ENCODE measurements at regions not wholly inside any gene's neighbourhood (a gene's known extent, or its start where the extent isn't known, plus 50 kb on each side); places are given as distances from the start of the nearest gene placed in this dataset.

DNA sequence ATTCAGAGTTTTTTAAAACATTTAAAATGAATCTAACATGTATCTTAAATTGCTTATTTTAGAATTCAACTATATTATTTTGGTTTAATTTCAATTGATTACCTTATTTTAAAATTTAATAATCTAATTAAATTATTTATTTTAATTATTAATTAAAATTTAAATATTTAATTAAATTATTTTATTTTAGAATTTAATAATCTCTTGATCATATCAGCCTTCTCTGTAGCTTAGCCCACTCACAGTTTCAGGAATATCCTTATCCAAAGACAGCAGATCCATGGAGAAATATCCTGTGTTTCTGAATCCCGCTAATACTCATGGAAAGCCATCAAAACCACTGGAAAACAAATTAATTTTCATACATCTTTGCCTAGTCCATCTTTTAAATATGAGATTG is 1669.2 kb downstream of the PCDH9 start:
- no peak overlapping the region for H3K14ac ChIP-seq (ENCODE audit: low read length)
- no peaks in the 10 kb centered on the region for H3K4me1 ChIP-seq (ENCODE audit: control insufficient read depth in 1 of 2, insufficient read depth in 2 of 2, low read length in 2 of 2)
- H3K79me1 ChIP-seq (ENCODE audit: low read length): no peaks in the 10 kb centered on the region
- H3K18ac ChIP-seq (ENCODE audit: low read length): no peak overlapping the region
- no peak overlapping the region for H3K4me2 ChIP-seq (ENCODE audit: low read length)
- no peak overlapping the region for H2AFZ ChIP-seq (ENCODE audit: insufficient read depth, low read length, poor library complexity)
- H2BK5ac ChIP-seq (ENCODE audit: low read depth, low read length, poor library complexity): no peak overlapping the region
- no peak overlapping the region for H2BK12ac ChIP-seq (ENCODE audit: low read length)
- no peak overlapping the region for H4K8ac ChIP-seq (ENCODE audit: low read depth, low read length)
- no peak overlapping the region for H4K12ac ChIP-seq (ENCODE audit: low read depth, low read length)
- H2AK5ac ChIP-seq (ENCODE audit: low read length): no peak overlapping the region
- no peaks in the 10 kb centered on the region for H3K9me3 ChIP-seq (ENCODE audit: insufficient read depth, low read depth, low read length)
- no peak overlapping the region for H2BK120ac ChIP-seq (ENCODE audit: insufficient read depth, low read length, poor library complexity)
- no peaks in the 10 kb centered on the region for H3K79me2 ChIP-seq (ENCODE audit: control insufficient read depth, insufficient read depth, low read length, poor library complexity)
- DNase-seq: no peak
- H3K23ac ChIP-seq (ENCODE audit: low read length): no peak overlapping the region
- H3K9ac ChIP-seq (ENCODE audit: low read length): no peak overlapping the region
- H3K4me3 ChIP-seq (ENCODE audit: low read depth, low read length): no peak overlapping the region
- H3K27ac ChIP-seq (ENCODE audit: low read depth, low read length): no peak overlapping the region
- no peak overlapping the region for H4K91ac ChIP-seq (ENCODE audit: low read depth, low read length)
- no peaks in the 10 kb centered on the region for H3K36me3 ChIP-seq (ENCODE audit: control insufficient read depth in 1 of 2, insufficient read depth in 2 of 2, low read length in 2 of 2)
- no CpG with 5 or more reads among the region's 1 CpG for WGBS (ENCODE audit: extremely low coverage, insufficient coverage, insufficient read length)
- no peaks in the 10 kb centered on the region for H3K27me3 ChIP-seq (ENCODE audit: insufficient read depth, low read length)
- no peak overlapping the region for H3K4ac ChIP-seq (ENCODE audit: low read depth, low read length)

DNA sequence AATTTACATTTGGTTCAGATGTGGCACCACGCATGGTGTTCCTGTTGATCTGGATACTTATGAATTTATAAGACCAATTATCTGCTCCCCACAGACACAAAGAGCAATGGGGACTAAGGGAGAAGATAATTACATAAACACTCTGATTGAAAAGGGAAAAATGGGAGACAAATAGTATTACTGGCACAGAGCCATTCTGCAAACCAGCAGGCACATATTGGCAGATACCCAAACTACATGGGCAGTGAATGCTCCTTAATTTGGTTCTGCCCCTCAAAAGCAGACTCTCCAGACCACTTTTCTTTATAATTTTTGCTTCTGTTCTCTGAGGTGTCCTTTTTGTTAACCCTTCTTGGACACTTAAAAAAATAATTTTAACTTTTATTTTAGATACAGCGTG is 1674.2 kb downstream of the PCDH9 start:
- H2AK5ac ChIP-seq (ENCODE audit: low read length): no peak overlapping the region
- H3K4me3 ChIP-seq (ENCODE audit: low read depth, low read length): no peak overlapping the region
- no peak overlapping the region for H3K4ac ChIP-seq (ENCODE audit: low read depth, low read length)
- WGBS (ENCODE audit: extremely low coverage, insufficient coverage, insufficient read length): no CpG with 5 or more reads among the region's 2 CpGs
- no peaks in the 10 kb centered on the region for H3K27me3 ChIP-seq (ENCODE audit: insufficient read depth, low read length)
- no peak overlapping the region for H2BK120ac ChIP-seq (ENCODE audit: insufficient read depth, low read length, poor library complexity)
- H3K18ac ChIP-seq (ENCODE audit: low read length): no peak overlapping the region
- no peak overlapping the region for H4K12ac ChIP-seq (ENCODE audit: low read depth, low read length)
- no peak overlapping the region for H2BK12ac ChIP-seq (ENCODE audit: low read length)
- no peak for DNase-seq
- peaks cover 6% of the 10 kb centered on the region for H3K9me3 ChIP-seq (ENCODE audit: insufficient read depth, low read depth, low read length)
- H3K79me2 ChIP-seq (ENCODE audit: control insufficient read depth, insufficient read depth, low read length, poor library complexity): no peaks in the 10 kb centered on the region
- H3K14ac ChIP-seq (ENCODE audit: low read length): no peak overlapping the region
- no peak overlapping the region for H2AFZ ChIP-seq (ENCODE audit: insufficient read depth, low read length, poor library complexity)
- no peak overlapping the region for H4K8ac ChIP-seq (ENCODE audit: low read depth, low read length)
- H3K4me1 ChIP-seq (ENCODE audit: control insufficient read depth in 1 of 2, insufficient read depth in 2 of 2, low read length in 2 of 2): no peaks in the 10 kb centered on the region
- H3K27ac ChIP-seq (ENCODE audit: low read depth, low read length): no peak overlapping the region
- no peak overlapping the region for H3K9ac ChIP-seq (ENCODE audit: low read length)
- H2BK5ac ChIP-seq (ENCODE audit: low read depth, low read length, poor library complexity): no peak overlapping the region
- H3K36me3 ChIP-seq (ENCODE audit: control insufficient read depth in 1 of 2, insufficient read depth in 2 of 2, low read length in 2 of 2): no peaks in the 10 kb centered on the region
- no peak overlapping the region for H4K91ac ChIP-seq (ENCODE audit: low read depth, low read length)
- no peaks in the 10 kb centered on the region for H3K79me1 ChIP-seq (ENCODE audit: low read length)
- H3K23ac ChIP-seq (ENCODE audit: low read length): no peak overlapping the region
- H3K4me2 ChIP-seq (ENCODE audit: low read length): no peak overlapping the region

DNA sequence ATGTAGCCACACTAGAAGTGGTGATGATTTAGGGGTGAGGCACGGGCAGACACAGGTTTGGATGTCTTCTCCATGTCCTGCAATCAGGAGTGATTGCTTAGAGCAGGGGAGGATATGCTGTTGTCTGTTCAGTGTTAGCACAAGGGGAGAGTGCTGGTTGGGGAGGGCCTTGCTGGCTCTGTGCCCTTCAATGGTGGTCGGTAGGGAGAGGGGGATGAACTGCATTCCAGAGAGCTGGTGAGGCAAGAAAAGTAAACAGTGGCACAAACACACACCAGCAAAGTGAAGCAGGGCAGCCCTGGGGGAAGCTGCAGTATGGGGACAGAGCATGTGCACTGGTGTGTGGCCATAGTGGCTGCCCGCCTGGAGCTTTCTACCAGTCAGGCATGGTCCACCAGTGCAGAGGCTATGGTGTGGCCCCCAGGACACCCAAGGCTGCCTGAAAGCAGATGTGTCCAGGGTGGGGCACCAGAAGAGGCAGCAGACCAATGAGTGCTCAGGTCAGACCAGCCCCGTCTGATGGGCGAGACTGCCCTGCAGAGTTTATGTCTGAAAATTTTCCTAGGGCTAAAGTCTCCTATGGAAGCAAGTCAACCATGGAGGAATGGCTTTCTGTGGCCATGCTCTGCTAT is 1676.9 kb downstream of the PCDH9 start:
- Histone ChIP-seq H2BK5ac (ENCODE audit: low read depth, low read length, poor library complexity) (no peak overlapping the region), H3K79me2 (ENCODE audit: control insufficient read depth, insufficient read depth, low read length, poor library complexity) (no peaks in the 10 kb centered on the region), H3K4me2 (ENCODE audit: low read length) (no peak overlapping the region), H4K91ac (ENCODE audit: low read depth, low read length) (no peak overlapping the region), H2BK12ac (ENCODE audit: low read length) (no peak overlapping the region), H3K4me3 (ENCODE audit: low read depth, low read length) (no peak overlapping the region), H3K27ac (ENCODE audit: low read depth, low read length) (no peak overlapping the region), H3K4ac (ENCODE audit: low read depth, low read length) (no peak overlapping the region), H3K9me3 (ENCODE audit: insufficient read depth, low read depth, low read length) (peaks cover 6% of the 10 kb centered on the region), H4K12ac (ENCODE audit: low read depth, low read length) (no peak overlapping the region), H3K9ac (ENCODE audit: low read length) (no peak overlapping the region), H2BK120ac (ENCODE audit: insufficient read depth, low read length, poor library complexity) (no peak overlapping the region), H3K4me1 (ENCODE audit: control insufficient read depth in 1 of 2, insufficient read depth in 2 of 2, low read length in 2 of 2) (no peaks in the 10 kb centered on the region), H3K79me1 (ENCODE audit: low read length) (no peaks in the 10 kb centered on the region), H3K27me3 (ENCODE audit: insufficient read depth, low read length) (no peaks in the 10 kb centered on the region), H2AK5ac (ENCODE audit: low read length) (no peak overlapping the region), H3K18ac (ENCODE audit: low read length) (no peak overlapping the region), H2AFZ (ENCODE audit: insufficient read depth, low read length, poor library complexity) (no peak overlapping the region), H4K8ac (ENCODE audit: low read depth, low read length) (no peak overlapping the region), H3K36me3 (ENCODE audit: control insufficient read depth in 1 of 2, insufficient read depth in 2 of 2, low read length in 2 of 2) (no peaks in the 10 kb centered on the region), H3K23ac (ENCODE audit: low read length) (no peak overlapping the region), H3K14ac (ENCODE audit: low read length) (no peak overlapping the region)
- no CpG with 5 or more reads among the region's 5 CpGs for WGBS (ENCODE audit: extremely low coverage, insufficient coverage, insufficient read length)
- no peak for DNase-seq

DNA sequence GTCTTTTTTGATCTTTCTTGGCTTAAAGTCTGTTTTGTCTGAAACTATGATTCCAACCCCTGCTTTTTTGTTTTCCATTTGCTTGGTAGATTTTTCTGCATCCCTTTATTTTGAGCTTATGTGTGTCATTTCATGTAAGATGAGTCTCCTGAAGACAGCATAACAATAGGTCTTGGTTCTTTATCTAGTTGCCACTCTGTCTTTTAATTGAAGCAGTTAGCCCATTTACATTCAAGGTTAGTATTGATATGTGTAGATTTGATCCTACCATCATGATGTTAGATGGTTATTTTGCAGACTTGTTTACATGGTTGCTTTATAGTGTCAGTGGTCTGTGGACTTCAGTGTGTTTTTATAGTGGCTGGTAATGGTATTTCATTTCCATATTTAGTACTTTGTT is 1678.9 kb downstream of the PCDH9 start:
- Histone ChIP-seq H2BK12ac (ENCODE audit: low read length) (no peak overlapping the region), H3K79me1 (ENCODE audit: low read length) (no peaks in the 10 kb centered on the region), H4K8ac (ENCODE audit: low read depth, low read length) (no peak overlapping the region), H3K79me2 (ENCODE audit: control insufficient read depth, insufficient read depth, low read length, poor library complexity) (no peaks in the 10 kb centered on the region), H3K18ac (ENCODE audit: low read length) (no peak overlapping the region), H4K12ac (ENCODE audit: low read depth, low read length) (no peak overlapping the region), H4K91ac (ENCODE audit: low read depth, low read length) (no peak overlapping the region), H2BK120ac (ENCODE audit: insufficient read depth, low read length, poor library complexity) (no peak overlapping the region), H3K27ac (ENCODE audit: low read depth, low read length) (no peak overlapping the region), H3K14ac (ENCODE audit: low read length) (no peak overlapping the region), H2BK5ac (ENCODE audit: low read depth, low read length, poor library complexity) (no peak overlapping the region), H3K4me3 (ENCODE audit: low read depth, low read length) (no peak overlapping the region), H3K9ac (ENCODE audit: low read length) (no peak overlapping the region), H3K4me1 (ENCODE audit: control insufficient read depth in 1 of 2, insufficient read depth in 2 of 2, low read length in 2 of 2) (no peaks in the 10 kb centered on the region), H3K23ac (ENCODE audit: low read length) (no peak overlapping the region), H3K4ac (ENCODE audit: low read depth, low read length) (no peak overlapping the region), H3K9me3 (ENCODE audit: insufficient read depth, low read depth, low read length) (peaks cover 6% of the 10 kb centered on the region), H3K4me2 (ENCODE audit: low read length) (no peak overlapping the region), H2AK5ac (ENCODE audit: low read length) (no peak overlapping the region), H3K27me3 (ENCODE audit: insufficient read depth, low read length) (no peaks in the 10 kb centered on the region), H2AFZ (ENCODE audit: insufficient read depth, low read length, poor library complexity) (no peak overlapping the region), H3K36me3 (ENCODE audit: control insufficient read depth in 1 of 2, insufficient read depth in 2 of 2, low read length in 2 of 2) (no peaks in the 10 kb centered on the region)
- DNase-seq: no peak
